Suprapubic skin (tissue), 4 donors: ENCODE measurements at regions not wholly inside any gene's neighbourhood (a gene's known extent, or its start where the extent isn't known, plus 50 kb on each side); places are given as distances from the start of the nearest gene placed in this dataset.

Source experiments
- DNase-seq, 2 donors: peaks; one replicate each; pipeline ENCODE4 v3.0.0-alpha.2; 2019; ENCODE audit warnings: low spot score in 2 of 2
- H3K27ac ChIP-seq: fragments of 200-600 bp; sonication (generic); one replicate; pipeline ENCODE4 v1.5.1; 2019
- H3K27me3 ChIP-seq: fragments of 200-600 bp; sonication (generic); one replicate; pipeline ENCODE4 v1.5.1; 2019
- H3K36me3 ChIP-seq: fragments of 200-600 bp; sonication (generic); one replicate; pipeline ENCODE4 v1.5.1; 2019
- H3K4me1 ChIP-seq: fragments of 200-600 bp; sonication (generic); one replicate; pipeline ENCODE4 v1.5.1; 2019
- H3K4me3 ChIP-seq: fragments of 200-600 bp; sonication (generic); one replicate; pipeline ENCODE4 v1.5.1; 2019; ENCODE audit warnings: mild to moderate bottlenecking
- H3K9me3 ChIP-seq: fragments of 200-600 bp; sonication (generic); one replicate; pipeline ENCODE4 v1.5.1; 2019
- CTCF ChIP-seq, 2 donors: fragments of 200-600 bp in 1 of 2; fragments of 450-650 bp in 1 of 2; sonication (generic) in 1 of 2; IDR thresholded peaks; one replicate each; pipeline ENCODE4 v1.5.1; 2016 to 2019; ENCODE audit warnings: antibody characterized with exemption in 2 of 2, mild to moderate bottlenecking in 1 of 2, moderate library complexity in 1 of 2
- EP300 ChIP-seq: sonication (generic); formaldehyde crosslinking; IDR thresholded peaks from one replicate; pipeline ENCODE4 v1.6.1; 2017; ENCODE audit warnings: antibody characterized with exemption
- POLR2A ChIP-seq, 2 donors: fragments of 450-650 bp; IDR thresholded peaks; one replicate each; pipeline ENCODE4 v1.6.1; 2017; ENCODE audit warnings: antibody characterized with exemption in 2 of 2, mild to moderate bottlenecking in 2 of 2, moderate library complexity in 2 of 2
- POLR2AphosphoS5 ChIP-seq, 3 donors: sonication (generic); formaldehyde crosslinking; IDR thresholded peaks; one replicate each; pipeline ENCODE4 v1.6.1; 2017; ENCODE audit warnings: antibody characterized with exemption in 3 of 3
- WGBS: methylation state at CpG from one replicate; pipeline ENCODE4 v1.1.5; 2018; 5-methylcytosine and 5-hydroxymethylcytosine counted together

- WGBS = 13% methylated on average over 5 of the region's 5 CpGs
- H3K9me3 ChIP-seq = no peaks in the 10 kb centered on the region
- no peak overlapping the region for H3K4me3 ChIP-seq
- H3K27ac ChIP-seq = no peak overlapping the region
- H3K4me1 ChIP-seq = no peaks in the 10 kb centered on the region
- DNase-seq = no peak
- no peak for TF ChIP-seq POLR2AphosphoS5 (IDR thresholded peaks at IDR 0.05)
- no peak for TF ChIP-seq EP300
- no peak for TF ChIP-seq POLR2A (IDR thresholded peaks at IDR 0.05)
- no peaks in the 10 kb centered on the region for H3K36me3 ChIP-seq
- H3K27me3 ChIP-seq = no peaks in the 10 kb centered on the region
Measured at GRCh38 chr2:211085056-211085680, 528.8 kb downstream of the CPS1 start.

GRCh38 chr2:211086049-211086448 lies 529.6 kb downstream of the CPS1 start:
- TF ChIP-seq EP300 (no peak), POLR2AphosphoS5 (IDR thresholded peaks at IDR 0.05) (no peak), POLR2A (IDR thresholded peaks at IDR 0.05) (no peak), CTCF (IDR thresholded peaks at IDR 0.05) (no peak)
- Histone ChIP-seq H3K4me3 (no peak overlapping the region), H3K9me3 (no peaks in the 10 kb centered on the region), H3K27ac (no peak overlapping the region), H3K36me3 (no peaks in the 10 kb centered on the region), H3K27me3 (no peaks in the 10 kb centered on the region), H3K4me1 (no peaks in the 10 kb centered on the region)
- WGBS = 67% methylated on average over 3 of the region's 3 CpGs
- DNase-seq = no peak

GRCh38 chr2:211089127-211089526 lies 532.7 kb downstream of the CPS1 start:
- no peak for TF ChIP-seq POLR2AphosphoS5 (IDR thresholded peaks at IDR 0.05)
- no peak for TF ChIP-seq EP300
- no peak for TF ChIP-seq CTCF (IDR thresholded peaks at IDR 0.05)
- TF ChIP-seq POLR2A (IDR thresholded peaks at IDR 0.05) = no peak
- Histone ChIP-seq H3K27ac (no peak overlapping the region), H3K36me3 (no peaks in the 10 kb centered on the region), H3K27me3 (no peaks in the 10 kb centered on the region), H3K9me3 (no peaks in the 10 kb centered on the region), H3K4me1 (no peaks in the 10 kb centered on the region), H3K4me3 (no peak overlapping the region)
- DNase-seq = no peak
- 86% methylated on average over 3 of the region's 3 CpGs for WGBS

- DNase-seq = no peak
- TF ChIP-seq POLR2AphosphoS5 (IDR thresholded peaks at IDR 0.05) = no peak
- no peak for TF ChIP-seq POLR2A (IDR thresholded peaks at IDR 0.05)
- TF ChIP-seq EP300 = no peak
- no peak for TF ChIP-seq CTCF (IDR thresholded peaks at IDR 0.05)
- H3K9me3 ChIP-seq = peaks cover 4% of the 10 kb centered on the region
- H3K4me1 ChIP-seq = no peaks in the 10 kb centered on the region
- 89% methylated on average over 3 of the region's 3 CpGs for WGBS
- no peaks in the 10 kb centered on the region for H3K36me3 ChIP-seq
- no peak overlapping the region for H3K27ac ChIP-seq
- no peak overlapping the region for H3K4me3 ChIP-seq
- no peaks in the 10 kb centered on the region for H3K27me3 ChIP-seq
Measured at GRCh38 chr2:211093743-211094303, 537.4 kb downstream of the CPS1 start.

- H3K4me3 ChIP-seq = no peak overlapping the region
- no peak for TF ChIP-seq EP300
- TF ChIP-seq POLR2AphosphoS5 (IDR thresholded peaks at IDR 0.05) = no peak
- TF ChIP-seq POLR2A (IDR thresholded peaks at IDR 0.05) = no peak
- no peak for TF ChIP-seq CTCF (IDR thresholded peaks at IDR 0.05)
- WGBS = 25% methylated on average over 4 of the region's 4 CpGs
- DNase-seq = no peak
- H3K36me3 ChIP-seq = no peaks in the 10 kb centered on the region
- H3K27ac ChIP-seq = no peak overlapping the region
- H3K4me1 ChIP-seq = no peaks in the 10 kb centered on the region
- H3K9me3 ChIP-seq = no peaks in the 10 kb centered on the region
- peaks cover 3% of the 10 kb centered on the region for H3K27me3 ChIP-seq
Measured at GRCh38 chr2:211103989-211104388, 547.6 kb downstream of the CPS1 start.
